PC-9 (cell line): ENCODE measurements at regions not wholly inside any gene's neighbourhood (a gene's known extent, or its start where the extent isn't known, plus 50 kb on each side); places are given as distances from the start of the nearest gene placed in this dataset.

ENCODE experiments used
- BruUV-seq: library from RNA; stranded (reverse); fragments of 400-500 nt; replicated peaks from 2 replicates; lab custom pipeline; 2021; lab: Mats Ljungman, UMichigan
- CTCF ChIA-PET: fragments of 300-600 bp; sonication (Branson Sonifier 250); formaldehyde crosslinking; loops from one replicate; lab custom pipeline; 2022; ENCODE audit warnings: antibody characterized with exemption; lab: Charles Lee
- POLR2A ChIA-PET: fragments of 300-600 bp; sonication (Branson Sonifier 250); formaldehyde crosslinking; loops from one replicate; lab custom pipeline; 2022; ENCODE audit warnings: antibody characterized with exemption; ENCODE audit not compliant: unreplicated experiment; lab: Charles Lee
- DNase-seq, 2 experiments: peaks; one replicate each; pipeline versions ENCODE4 v3.0.0 to v3.0.0-alpha.2; 2015 to 2022; ENCODE audit warnings: mixed read lengths in 1 of 2
- H2AFZ ChIP-seq: fragments of 200-600 bp; sonication (generic); 2 replicates; pipeline ENCODE4 v1.8.1; 2017; ENCODE audit warnings: antibody characterized with exemption
- H3F3A ChIP-seq: fragments of 200-600 bp; sonication (generic); 2 replicates; pipeline ENCODE4 v1.8.1; 2017; ENCODE audit warnings: antibody characterized with exemption, mild to moderate bottlenecking, low read depth; ENCODE audit not compliant: insufficient read depth
- H3K27ac ChIP-seq: fragments of 200-600 bp; sonication (generic); 2 replicates; pipeline ENCODE4 v1.6.1; 2016; ENCODE audit warnings: mixed run types
- H3K27me3 ChIP-seq: fragments of 200-600 bp; sonication (generic); 2 replicates; pipeline ENCODE4 v1.6.1; 2016; ENCODE audit warnings: low read depth, mixed run types; ENCODE audit not compliant: insufficient read depth
- H3K36me3 ChIP-seq: fragments of 200-600 bp; sonication (generic); 2 replicates; pipeline ENCODE4 v1.6.1; 2016; ENCODE audit warnings: low read depth, mixed run types
- H3K4me1 ChIP-seq: fragments of 200-600 bp; sonication (generic); replicated peaks from 2 replicates; pipeline ENCODE4 v1.6.1; 2016; ENCODE audit warnings: mixed run types; ENCODE audit not compliant: insufficient read depth
- H3K4me2 ChIP-seq: fragments of 200-600 bp; sonication (generic); 2 replicates; pipeline ENCODE4 v1.6.1; 2017; ENCODE audit warnings: mixed run types
- H3K4me3 ChIP-seq: fragments of 200-600 bp; sonication (generic); 2 replicates; pipeline ENCODE4 v1.6.1; 2016; ENCODE audit warnings: mixed run types
- H3K79me2 ChIP-seq: fragments of 200-600 bp; sonication (generic); 2 replicates; pipeline ENCODE4 v1.6.1; 2017; ENCODE audit warnings: low read depth, mixed run types
- H3K9me2 ChIP-seq: fragments of 200-600 bp; sonication (generic); 2 replicates; pipeline ENCODE4 v1.8.1; 2017; ENCODE audit warnings: mild to moderate bottlenecking; ENCODE audit not compliant: insufficient read depth
- H3K9me3 ChIP-seq: fragments of 200-600 bp; sonication (generic); 2 replicates; pipeline ENCODE4 v1.8.1; 2016; ENCODE audit warnings: low read depth; ENCODE audit not compliant: insufficient read depth
- H4K20me1 ChIP-seq: fragments of 200-600 bp; sonication (generic); 2 replicates; pipeline ENCODE4 v1.8.1; 2017; ENCODE audit not compliant: insufficient read depth
- EZH2 ChIP-seq: fragments of 200-600 bp; sonication (generic); IDR thresholded peaks from 2 replicates; pipeline ENCODE4 v1.8.0; 2017; ENCODE audit warnings: antibody characterized with exemption, low read depth
- intact Hi-C: fragments of 100-400 bp; cut with micrococcal nuclease; formaldehyde crosslinking; loops from one replicate; pipeline ENCODE4 v1.10.0; 2022; ENCODE audit not compliant: unreplicated experiment
- TF ChIP-seq, protein P1 (sequence below): fragments of 200-600 bp; sonication (generic); conservative IDR thresholded peaks from 2 replicates; pipeline ENCODE4 v1.6.1; 2017; ENCODE audit warnings: mixed run types, antibody characterized with exemption, mild to moderate bottlenecking, moderate library complexity

DNA sequence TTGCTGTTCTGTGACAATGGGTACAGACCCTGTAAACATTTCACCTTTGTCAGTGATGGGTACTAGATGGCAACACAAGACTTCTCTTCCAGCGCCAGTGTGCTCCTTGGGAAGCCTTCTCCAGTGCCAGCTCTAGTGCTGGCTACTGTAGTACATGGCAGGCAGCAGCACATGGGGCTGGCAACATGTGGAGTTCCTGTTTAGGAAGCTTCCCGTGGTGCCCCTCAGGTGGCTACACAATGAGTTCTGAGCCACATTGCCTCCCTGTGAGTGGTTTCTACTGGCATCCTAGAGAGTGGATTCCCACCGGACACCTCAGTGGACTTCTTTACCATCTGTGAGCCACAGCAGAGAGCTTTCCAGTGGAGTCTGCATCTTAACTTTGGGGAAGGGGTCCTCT, 302.1 kb downstream of the CYRIA start:
- Histone ChIP-seq H3K4me2 (no peak overlapping the region), H3K27me3 (no peaks in the 10 kb centered on the region), H3K4me3 (no peak overlapping the region), H3K9me2 (no peaks in the 10 kb centered on the region), H3K27ac (no peak overlapping the region), H3K9me3 (no peaks in the 10 kb centered on the region), H2AFZ (no peak overlapping the region), H3K4me1 (no peaks in the 10 kb centered on the region), H4K20me1 (no peaks in the 10 kb centered on the region), H3K36me3 (no peaks in the 10 kb centered on the region), H3F3A (no peaks in the 10 kb centered on the region), H3K79me2 (no peaks in the 10 kb centered on the region)
- intact Hi-C loops = no loop called here
- CTCF ChIA-PET = no interaction called here
- TF ChIP-seq EZH2 = no peak
- TF ChIP-seq, protein P1, sequence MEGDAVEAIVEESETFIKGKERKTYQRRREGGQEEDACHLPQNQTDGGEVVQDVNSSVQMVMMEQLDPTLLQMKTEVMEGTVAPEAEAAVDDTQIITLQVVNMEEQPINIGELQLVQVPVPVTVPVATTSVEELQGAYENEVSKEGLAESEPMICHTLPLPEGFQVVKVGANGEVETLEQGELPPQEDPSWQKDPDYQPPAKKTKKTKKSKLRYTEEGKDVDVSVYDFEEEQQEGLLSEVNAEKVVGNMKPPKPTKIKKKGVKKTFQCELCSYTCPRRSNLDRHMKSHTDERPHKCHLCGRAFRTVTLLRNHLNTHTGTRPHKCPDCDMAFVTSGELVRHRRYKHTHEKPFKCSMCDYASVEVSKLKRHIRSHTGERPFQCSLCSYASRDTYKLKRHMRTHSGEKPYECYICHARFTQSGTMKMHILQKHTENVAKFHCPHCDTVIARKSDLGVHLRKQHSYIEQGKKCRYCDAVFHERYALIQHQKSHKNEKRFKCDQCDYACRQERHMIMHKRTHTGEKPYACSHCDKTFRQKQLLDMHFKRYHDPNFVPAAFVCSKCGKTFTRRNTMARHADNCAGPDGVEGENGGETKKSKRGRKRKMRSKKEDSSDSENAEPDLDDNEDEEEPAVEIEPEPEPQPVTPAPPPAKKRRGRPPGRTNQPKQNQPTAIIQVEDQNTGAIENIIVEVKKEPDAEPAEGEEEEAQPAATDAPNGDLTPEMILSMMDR = no peak
- POLR2A ChIA-PET = no interaction called here
- no peak for DNase-seq
- BruUV-seq = no TSS peak

DNA sequence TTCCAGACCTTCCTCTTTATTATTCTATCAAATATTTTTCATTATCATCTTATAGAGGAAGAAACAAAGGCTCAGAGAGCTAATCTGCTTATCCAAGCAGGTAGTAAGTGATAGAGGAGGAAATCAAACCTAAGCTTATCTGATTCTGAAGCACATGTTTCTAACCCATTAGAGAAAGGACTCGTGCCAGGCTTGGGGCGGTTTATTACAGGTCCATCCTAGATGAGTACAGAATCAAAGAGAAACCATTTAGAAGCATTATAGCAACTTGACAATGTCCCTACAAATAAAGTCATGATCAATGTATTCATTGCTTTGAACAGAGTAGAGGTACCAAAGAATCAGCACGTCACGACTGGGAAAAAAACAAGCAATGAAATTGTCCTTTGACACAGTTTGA, 303.0 kb downstream of the CYRIA start:
- no peak overlapping the region for H3K4me2 ChIP-seq
- no peaks in the 10 kb centered on the region for H4K20me1 ChIP-seq
- intact Hi-C loops = no loop called here
- BruUV-seq = no TSS peak
- no peaks in the 10 kb centered on the region for H3K79me2 ChIP-seq
- H3K4me1 ChIP-seq = no peaks in the 10 kb centered on the region
- H3F3A ChIP-seq = no peaks in the 10 kb centered on the region
- no peak overlapping the region for H3K27ac ChIP-seq
- TF ChIP-seq, protein P1 = no peak
- TF ChIP-seq EZH2 = no peak
- no peak overlapping the region for H3K4me3 ChIP-seq
- H3K9me3 ChIP-seq = no peaks in the 10 kb centered on the region
- ChIA-PET CTCF (no interaction called here), POLR2A (no interaction called here)
- H3K27me3 ChIP-seq = no peaks in the 10 kb centered on the region
- no peak overlapping the region for H2AFZ ChIP-seq
- no peaks in the 10 kb centered on the region for H3K9me2 ChIP-seq
- DNase-seq = no peak
- H3K36me3 ChIP-seq = no peaks in the 10 kb centered on the region

DNA sequence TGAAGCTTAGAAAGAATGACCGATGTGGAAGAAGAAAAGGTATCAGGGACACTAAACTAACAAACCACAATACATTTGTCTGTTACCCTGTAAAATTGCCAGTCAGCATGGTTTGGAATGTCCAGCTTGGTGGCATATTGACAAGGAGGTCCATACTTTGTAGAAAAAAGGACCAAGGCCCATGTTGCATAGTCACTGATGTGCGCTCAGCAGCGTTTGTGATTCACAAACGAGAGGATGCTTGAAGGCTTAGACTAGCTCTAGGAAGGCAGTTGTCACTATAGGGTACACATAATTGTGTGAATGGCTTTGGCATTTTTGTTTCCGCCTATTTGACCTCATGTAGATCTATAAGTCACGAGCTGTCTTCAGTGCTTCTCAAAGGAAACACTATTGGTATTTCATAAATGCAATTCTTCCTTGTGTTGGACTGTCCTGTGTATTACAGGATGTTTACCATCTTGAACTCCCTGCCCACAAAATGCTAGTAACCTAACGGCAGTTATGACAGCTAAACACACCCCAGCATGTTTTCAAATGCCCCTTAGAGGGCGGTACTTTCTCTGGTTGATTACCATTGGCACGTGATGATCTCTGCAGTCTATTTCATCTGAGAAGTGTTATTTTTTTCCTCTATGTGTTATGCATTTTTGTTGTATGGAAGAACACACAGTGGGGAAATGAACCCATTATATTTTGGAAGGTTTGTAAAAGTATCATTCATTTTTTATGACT, 304.2 kb downstream of the CYRIA start:
- H3K27ac ChIP-seq = no peak overlapping the region
- H3K4me1 ChIP-seq = no peaks in the 10 kb centered on the region
- no peaks in the 10 kb centered on the region for H4K20me1 ChIP-seq
- CTCF ChIA-PET = interaction anchor here (0.6 kb wide), 1 partner anchor 715 kb away, joined by 3 read pairs; no protein-coding TSS in a partner anchor
- H3K36me3 ChIP-seq = no peaks in the 10 kb centered on the region
- H3K79me2 ChIP-seq = no peaks in the 10 kb centered on the region
- H3K4me2 ChIP-seq = no peak overlapping the region
- intact Hi-C loops = no loop called here
- no peak overlapping the region for H3K4me3 ChIP-seq
- no peaks in the 10 kb centered on the region for H3F3A ChIP-seq
- no peaks in the 10 kb centered on the region for H3K9me3 ChIP-seq
- POLR2A ChIA-PET = no interaction called here
- no peak for TF ChIP-seq EZH2
- TF ChIP-seq, protein P1 = no peak
- no TSS peak for BruUV-seq
- DNase-seq = no peak
- H2AFZ ChIP-seq = no peak overlapping the region
- H3K27me3 ChIP-seq = no peaks in the 10 kb centered on the region
- H3K9me2 ChIP-seq = no peaks in the 10 kb centered on the region
